Retina (tissue), 1 donor: ENCODE measurements at regions not wholly inside any gene's neighbourhood (a gene's known extent, or its start where the extent isn't known, plus 50 kb on each side); places are given as distances from the start of the nearest gene placed in this dataset.

ENCODE experiments used
- DNase-seq: peaks from one replicate; pipeline ENCODE4 v3.0.0-alpha.2; 2016

- DNase-seq: no peak
These were observed 136.1 kb upstream of the CNTN4 start for GRCh38 chr3:1962396-1963088.

GRCh38 chr3:1963896-1964295, 134.8 kb upstream of the CNTN4 start:
- DNase-seq: no peak

DNA sequence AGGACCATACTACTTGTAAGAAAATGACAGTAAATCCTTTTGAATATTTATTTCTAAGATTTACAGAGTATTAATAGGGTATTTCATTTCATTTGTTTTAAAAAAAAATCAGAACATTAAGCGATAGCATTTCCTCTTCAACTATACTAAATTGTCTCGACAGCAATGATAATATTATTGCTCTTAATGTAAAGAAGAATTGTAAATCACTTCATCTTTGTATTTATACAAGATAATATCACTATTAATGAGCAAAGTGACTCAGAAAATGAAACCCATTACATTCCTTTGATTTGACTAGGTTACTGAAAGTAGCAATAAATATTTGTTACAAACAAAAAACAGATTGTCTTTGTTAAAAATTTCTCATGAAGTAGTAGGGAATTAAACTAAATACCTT, 131.1 kb upstream of the CNTN4 start:
- no peak for DNase-seq

GRCh38 chr3:1969281-1969680, 129.4 kb upstream of the CNTN4 start:
- no peak for DNase-seq

DNA sequence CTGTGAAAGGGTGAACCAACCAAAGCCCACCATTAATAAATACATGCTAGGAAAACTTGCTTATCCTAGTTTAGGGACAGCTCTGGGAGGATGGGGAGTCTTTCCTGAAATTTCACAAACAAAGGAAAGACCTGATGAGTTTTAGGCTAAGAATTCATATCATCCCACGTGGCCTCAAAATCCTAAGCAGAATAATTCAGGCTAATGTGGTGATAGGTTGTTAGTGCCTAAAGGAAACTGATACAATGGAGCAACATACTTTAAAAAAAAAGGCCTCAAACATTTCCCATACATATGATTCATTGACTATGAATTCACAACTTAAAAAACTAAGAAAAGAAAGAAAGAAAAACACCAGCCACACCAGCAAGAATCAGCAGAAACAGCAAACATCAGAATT, 126.9 kb upstream of the CNTN4 start:
- no peak for DNase-seq

- DNase-seq: no peak
These were observed 118.6 kb upstream of the CNTN4 start for GRCh38 chr3:1979961-1980615.

DNA sequence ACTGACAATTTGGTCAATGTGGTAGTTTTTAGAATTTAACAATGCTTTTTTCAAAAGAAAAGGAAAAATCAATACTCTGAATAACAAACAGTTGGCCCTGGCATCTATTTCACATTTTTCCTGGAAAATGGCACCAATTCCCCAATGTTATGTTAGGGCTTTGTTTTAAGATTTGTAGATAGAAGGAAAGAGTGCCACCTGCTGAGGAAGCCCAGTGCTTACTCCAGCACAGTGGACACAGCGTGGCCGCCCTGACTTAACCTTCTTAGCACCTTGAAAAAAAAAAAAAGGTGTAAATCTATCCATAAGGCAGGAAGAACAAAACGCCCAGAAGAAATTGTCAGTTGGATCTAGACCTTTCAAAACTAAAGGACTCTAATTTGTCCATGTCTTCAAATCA, 110.7 kb upstream of the CNTN4 start:
- DNase-seq: peak; percentile 24

- DNase-seq: no peak
These were observed 99.9 kb upstream of the CNTN4 start for GRCh38 chr3:1998739-1999138.

DNA sequence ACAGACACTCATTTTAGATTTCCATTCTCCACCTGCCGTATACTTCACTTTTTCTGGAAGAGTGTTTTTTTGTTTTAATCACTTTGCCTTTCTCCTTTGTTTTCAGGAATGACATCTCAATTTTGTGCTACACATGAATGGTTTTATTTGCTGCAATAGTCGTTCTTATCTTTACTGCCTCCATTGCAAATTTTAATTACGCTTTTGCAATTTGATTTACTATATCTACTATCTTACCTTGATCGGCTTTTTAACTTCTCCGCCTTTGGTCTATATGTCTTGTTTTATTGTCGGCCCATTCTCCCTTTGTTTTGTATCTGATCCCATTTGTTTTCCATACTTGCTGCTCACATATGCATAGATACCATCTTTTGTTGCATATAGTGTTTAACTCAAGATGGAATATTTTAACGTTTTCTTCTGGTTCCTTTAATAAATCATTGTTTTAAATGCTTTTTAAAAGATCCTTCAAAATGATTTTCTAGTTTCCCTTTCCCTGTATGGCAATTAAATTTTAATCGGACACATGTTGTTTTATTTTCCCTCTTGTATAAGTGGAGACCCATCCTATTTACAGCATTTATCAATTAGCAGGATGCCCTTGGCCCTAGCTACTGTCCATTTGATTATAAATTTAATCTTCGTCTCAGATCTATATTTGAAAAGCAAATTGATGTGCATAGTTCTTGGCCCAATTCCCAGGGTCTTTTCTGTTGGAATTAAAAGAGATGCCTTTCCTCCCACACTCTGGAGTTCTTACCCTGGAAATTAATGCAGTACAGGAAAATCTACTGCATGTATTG, 97.2 kb upstream of the CNTN4 start:
- DNase-seq: no peak

GRCh38 chr3:2023959-2024358, 74.7 kb upstream of the CNTN4 start:
- DNase-seq: peak; percentile 22

DNA sequence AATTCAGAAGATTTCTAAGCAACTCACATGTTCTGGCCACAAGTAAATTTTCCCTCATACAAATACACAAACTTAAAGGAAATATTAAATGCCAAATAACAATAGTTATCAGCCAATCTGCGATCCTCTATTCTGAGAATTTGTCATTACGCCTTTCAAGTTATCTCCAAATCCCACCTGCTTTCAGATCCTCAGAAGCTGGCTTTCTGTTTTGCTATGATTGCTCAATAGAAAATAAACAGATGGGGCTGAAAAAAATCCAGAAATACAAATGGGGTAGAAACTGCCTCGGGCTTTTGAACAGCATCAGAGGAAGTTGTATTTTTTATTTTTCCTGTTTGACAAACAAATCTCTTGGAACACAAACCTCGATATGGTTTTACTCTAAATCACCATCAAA, 74.0 kb upstream of the CNTN4 start:
- DNase-seq: no peak

DNA sequence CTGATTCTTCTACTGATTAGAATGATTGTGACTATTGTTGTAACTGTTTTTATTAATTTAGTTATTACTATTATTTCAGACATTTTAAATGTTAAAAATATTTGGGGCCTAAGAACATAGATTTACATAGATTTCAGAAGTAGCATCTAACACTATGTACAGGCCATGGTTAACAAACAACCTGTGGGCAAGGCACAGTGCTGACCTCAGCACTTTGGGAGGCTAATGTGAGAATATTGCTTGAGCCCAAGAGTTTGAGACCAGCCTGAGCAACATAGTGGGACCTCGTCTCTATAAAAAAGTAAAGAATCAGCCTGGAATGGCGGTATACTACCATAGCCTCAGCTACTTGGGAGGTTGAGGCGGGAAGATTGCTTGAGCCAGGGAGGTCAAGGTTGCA, 69.1 kb upstream of the CNTN4 start:
- no peak for DNase-seq

DNA sequence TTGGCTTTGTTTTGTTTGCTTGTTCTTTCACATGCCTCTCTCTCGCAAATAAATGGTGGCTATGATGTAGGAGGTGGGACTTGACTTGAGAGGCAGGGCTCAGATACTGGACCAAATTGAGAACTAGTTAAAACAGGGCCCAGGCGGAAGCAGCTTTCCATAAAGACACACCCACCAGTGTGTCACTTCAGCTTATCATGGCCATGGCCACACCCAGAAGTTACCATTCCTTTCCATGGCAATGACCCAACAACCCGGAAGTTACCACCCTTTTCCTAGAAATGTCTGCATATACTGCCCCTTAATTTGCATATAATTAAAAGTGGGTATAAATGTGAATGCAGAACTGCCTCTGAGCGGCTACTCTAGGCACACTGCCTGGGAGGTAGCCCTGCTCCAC, 62.6 kb upstream of the CNTN4 start:
- DNase-seq: no peak

DNA sequence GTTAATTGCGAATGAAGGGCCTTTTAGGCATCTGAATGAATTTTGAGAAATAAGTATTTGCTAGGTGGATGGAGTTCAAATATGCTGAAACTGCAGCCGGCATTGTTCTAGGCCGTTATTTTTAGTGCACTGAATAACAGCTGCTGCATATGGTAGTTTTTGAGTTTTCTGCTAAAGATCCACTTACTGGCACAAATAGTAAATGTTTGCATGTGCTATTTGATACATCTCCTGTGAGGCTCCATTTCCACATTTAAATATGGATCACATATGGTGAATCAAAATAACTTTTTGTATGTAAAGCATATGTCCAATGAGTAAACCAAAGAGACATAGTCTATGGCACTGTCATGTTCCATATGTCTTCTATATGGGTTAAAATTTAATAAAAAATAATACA, 56.7 kb upstream of the CNTN4 start:
- DNase-seq: no peak
